ENCODE measurements at regions not wholly inside any gene's neighbourhood (a gene's known extent, or its start where the extent isn't known, plus 50 kb on each side); places are given as distances from the start of the nearest gene placed in this dataset.
A peak's percentile ranks its signal among the peaks of the same experiment; 100 is the strongest.

- Histone ChIP-seq H3K9ac (replicated peaks in 1 of 4; ENCODE audit: extremely low read depth in 1 of 4, low read depth in 3 of 4, low read length in 3 of 4) (no peak overlapping the region), H3K27ac (ENCODE audit: low read depth, low read length) (no peak overlapping the region), H3K79me1 (ENCODE audit: low read depth, low read length) (no peaks in the 10 kb centered on the region), H2BK5ac (ENCODE audit: low read depth, low read length) (peak overlapping the region; percentile 5; the same call in 1 of the 2 replicates), H4K91ac (replicated peaks; ENCODE audit: insufficient read length, low read length) (no peak overlapping the region), H2BK120ac (replicated peaks; ENCODE audit: low read depth, low read length) (peak overlapping the region; percentile 43), H4K20me1 (replicated peaks in 1 of 2; ENCODE audit: control insufficient read depth in 1 of 2, insufficient read depth in 2 of 2, low read length in 2 of 2) (no peaks in the 10 kb centered on the region), H4K8ac (ENCODE audit: extremely low read depth, insufficient read depth, low read length) (no peak overlapping the region), H3K79me2 (ENCODE audit: control insufficient read depth in 1 of 2, insufficient read depth in 2 of 2, low read length in 2 of 2) (no peaks in the 10 kb centered on the region), H3K27me3 (replicated peaks in 1 of 4; ENCODE audit: control insufficient read depth in 3 of 4, extremely low read depth in 1 of 4, insufficient read depth in 3 of 4, low read length in 3 of 4) (no peaks in the 10 kb centered on the region), H3K36me3 (ENCODE audit: control insufficient read depth in 2 of 4, insufficient read depth in 4 of 4, low read length in 3 of 4) (no peaks in the 10 kb centered on the region), H2AFZ (ENCODE audit: low read length) (no peak overlapping the region), H3K23ac (ENCODE audit: insufficient read length) (no peak overlapping the region), H3K18ac (ENCODE audit: extremely low read depth, low read length) (no peak overlapping the region), H3K4me2 (ENCODE audit: insufficient read depth in 1 of 2, low read depth in 2 of 2, low read length in 2 of 2) (no peak overlapping the region), H2BK15ac (ENCODE audit: low read length) (no peak overlapping the region; the same call in 1 of the 2 replicates), H3K23me2 (ENCODE audit: low read depth, low read length) (no peaks in the 10 kb centered on the region), H3K4me1 (replicated peaks in 1 of 4; ENCODE audit: control insufficient read depth in 3 of 4, insufficient read depth in 4 of 4, low read length in 3 of 4) (peaks cover 0 to 8% (median 2%) of the 10 kb centered on the region in 4 experiments; a peak in 2 of 7 replicates), H2BK12ac (ENCODE audit: low read depth, low read length) (peak overlapping the region; percentile 78; the same call in 1 of the 2 replicates), H3K9me3 (ENCODE audit: insufficient read depth in 2 of 2, low read depth in 1 of 2, low read length in 1 of 2) (no peaks in the 10 kb centered on the region), H3K4me3 (ENCODE audit: extremely low read depth in 1 of 4, insufficient read depth in 2 of 4, low read depth in 3 of 4, low read length in 4 of 4) (no peak overlapping the region), H2BK20ac (ENCODE audit: low read length) (peak overlapping the region; percentile 88; the same call in 1 of the 2 replicates), H2AK5ac (ENCODE audit: low read depth, low read length) (peak overlapping the region; percentile 19; the same call in 1 of the 2 replicates), H3K56ac (replicated peaks; ENCODE audit: insufficient read length, low read depth, low read length) (no peak overlapping the region), H4K5ac (ENCODE audit: insufficient read length, low read depth, low read length) (no peak overlapping the region), H3K4ac (replicated peaks; ENCODE audit: insufficient read length, low read depth, low read length) (no peak overlapping the region), H3K14ac (ENCODE audit: insufficient read length) (no peak overlapping the region)
- FAIRE-seq (no peak), DNase-seq (ENCODE audit: low read depth in 1 of 2, low spot score in 2 of 2) (no peak)
- POLR2A ChIA-PET (ENCODE audit: partially characterized antibody): no interaction called here
- 91% methylated on average over 8 of the region's 8 CpGs; no CpG with 5 or more reads in 1 of the 2 experiments for WGBS, 2 experiments (ENCODE audit: extremely low coverage in 1 of 2, insufficient coverage in 1 of 2, insufficient read length in 1 of 2, insufficient replicate concordance in 2 of 2, low coverage in 1 of 2, low lambda C conversion rate in 2 of 2, missing lambda C conversion rate in 1 of 2)
- CTCF ChIA-PET (ENCODE audit: partially characterized antibody): interaction anchor here (1.3 to 3.8 kb wide), 3 partner anchors 11 to 63 kb away, joined by 3 to 18 read pairs (median 8); no protein-coding TSS in a partner anchor
- no peak for TF ChIP-seq SAP30 (IDR thresholded peaks at IDR 0.05; ENCODE audit: insufficient read depth, insufficient replicate concordance, low read length)
- no peak for TF ChIP-seq POU5F1 (IDR thresholded peaks at IDR 0.05; ENCODE audit: low read depth, low read length)
- TF ChIP-seq, protein P1, sequence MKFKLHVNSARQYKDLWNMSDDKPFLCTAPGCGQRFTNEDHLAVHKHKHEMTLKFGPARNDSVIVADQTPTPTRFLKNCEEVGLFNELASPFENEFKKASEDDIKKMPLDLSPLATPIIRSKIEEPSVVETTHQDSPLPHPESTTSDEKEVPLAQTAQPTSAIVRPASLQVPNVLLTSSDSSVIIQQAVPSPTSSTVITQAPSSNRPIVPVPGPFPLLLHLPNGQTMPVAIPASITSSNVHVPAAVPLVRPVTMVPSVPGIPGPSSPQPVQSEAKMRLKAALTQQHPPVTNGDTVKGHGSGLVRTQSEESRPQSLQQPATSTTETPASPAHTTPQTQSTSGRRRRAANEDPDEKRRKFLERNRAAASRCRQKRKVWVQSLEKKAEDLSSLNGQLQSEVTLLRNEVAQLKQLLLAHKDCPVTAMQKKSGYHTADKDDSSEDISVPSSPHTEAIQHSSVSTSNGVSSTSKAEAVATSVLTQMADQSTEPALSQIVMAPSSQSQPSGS (IDR thresholded peaks at IDR 0.05; ENCODE audit: low read length): no peak
- TF ChIP-seq RAD21 (IDR thresholded peaks at IDR 0.05 in 1 of 2, conservative IDR thresholded peaks at IDR 0.05 in 1 of 2; ENCODE audit: low read depth in 2 of 2, low read length in 2 of 2): no peak
Measured at GRCh38 chr3:102736288-102736974, 301.6 kb downstream of the ZPLD1 start.
